ENCODE measurements at regions not wholly inside any gene's neighbourhood (a gene's known extent, or its start where the extent isn't known, plus 50 kb on each side); places are given as distances from the start of the nearest gene placed in this dataset.

DNA sequence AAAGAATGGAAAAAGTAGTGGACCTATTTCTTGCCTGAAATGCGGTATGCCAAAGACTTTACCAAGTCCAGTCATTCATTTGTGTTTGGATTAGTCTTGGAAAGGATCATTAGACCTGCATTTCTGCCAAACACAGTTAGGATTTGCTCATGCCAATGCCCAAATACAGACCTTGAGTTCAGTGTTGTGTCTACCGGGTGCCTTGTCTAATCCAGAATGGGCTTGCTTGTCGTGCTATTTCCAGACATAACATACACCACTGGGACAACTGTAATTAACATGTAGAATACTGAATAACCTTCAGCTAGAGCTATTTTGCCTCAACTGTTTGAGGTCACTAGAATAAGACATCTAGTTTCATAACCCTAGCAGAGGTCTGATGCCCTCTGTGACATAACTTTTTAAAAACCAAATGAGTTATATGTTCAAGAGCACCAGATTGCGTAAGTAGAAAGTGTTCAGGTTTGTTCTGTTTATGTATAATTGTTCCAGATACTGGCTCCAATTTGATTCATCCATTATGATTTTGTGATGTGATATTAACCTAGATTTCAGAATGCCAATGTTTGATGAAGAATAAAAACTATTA, 145.3 kb upstream of the DPH6 start:
- no peak for DNase-seq (ENCODE audit: low spot score)
- H3K23ac ChIP-seq (ENCODE audit: low read depth, low read length, poor library complexity): no peak overlapping the region
- H3K4me3 ChIP-seq (ENCODE audit: low read length in 2 of 2): no peak overlapping the region
- no peaks in the 10 kb centered on the region for H3K27me3 ChIP-seq (ENCODE audit: control insufficient read depth in 3 of 3, insufficient read depth in 3 of 3, low read depth in 1 of 3, low read length in 3 of 3)
- H2BK15ac ChIP-seq (ENCODE audit: low read length): no peak overlapping the region
- H2BK120ac ChIP-seq (ENCODE audit: low read depth, low read length): no peak overlapping the region
- peaks cover 0 to 13% of the 10 kb centered on the region in 2 donors for H3K4me1 ChIP-seq (ENCODE audit: control insufficient read depth in 2 of 2, insufficient read depth in 1 of 2, low read depth in 1 of 2, low read length in 2 of 2)
- no peak overlapping the region for H4K8ac ChIP-seq (ENCODE audit: low read depth, low read length)
- H4K91ac ChIP-seq (ENCODE audit: low read depth, low read length, poor library complexity): no peak overlapping the region
- H3K27ac ChIP-seq (replicated peaks; ENCODE audit: low read length): no peak overlapping the region
- H2BK12ac ChIP-seq (ENCODE audit: low read length): no peak overlapping the region
- H3K18ac ChIP-seq (ENCODE audit: low read length): no peak overlapping the region
- no peaks in the 10 kb centered on the region for H3K79me1 ChIP-seq (ENCODE audit: low read depth, low read length)
- no peak overlapping the region for H2AK5ac ChIP-seq (ENCODE audit: low read depth, low read length)
- H3K9me3 ChIP-seq (replicated peaks in 1 of 2; ENCODE audit: control insufficient read depth in 2 of 2, insufficient read depth in 1 of 2, low read depth in 1 of 2, low read length in 2 of 2): no peaks in the 10 kb centered on the region
- H3K9ac ChIP-seq (ENCODE audit: low read depth, low read length, poor library complexity): no peak overlapping the region
- H3K4ac ChIP-seq (ENCODE audit: low read length): no peak overlapping the region
- no peaks in the 10 kb centered on the region for H3K36me3 ChIP-seq (replicated peaks in 1 of 2; ENCODE audit: control insufficient read depth in 2 of 2, insufficient read depth in 2 of 2, low read length in 2 of 2)
- H3K4me2 ChIP-seq (ENCODE audit: insufficient read depth, low read length, poor library complexity, severe bottlenecking): no peak overlapping the region
- peak overlapping the region; percentile 58 for H2AFZ ChIP-seq (ENCODE audit: low read length)
- WGBS, 2 donors (ENCODE audit: extremely low coverage in 2 of 2, insufficient read length in 2 of 2, insufficient replicate concordance in 1 of 2): no CpG with 5 or more reads among the region's 4 CpGs
- H2BK5ac ChIP-seq (ENCODE audit: low read length): no peak overlapping the region
- H3K14ac ChIP-seq (ENCODE audit: low read length): no peak overlapping the region

DNA sequence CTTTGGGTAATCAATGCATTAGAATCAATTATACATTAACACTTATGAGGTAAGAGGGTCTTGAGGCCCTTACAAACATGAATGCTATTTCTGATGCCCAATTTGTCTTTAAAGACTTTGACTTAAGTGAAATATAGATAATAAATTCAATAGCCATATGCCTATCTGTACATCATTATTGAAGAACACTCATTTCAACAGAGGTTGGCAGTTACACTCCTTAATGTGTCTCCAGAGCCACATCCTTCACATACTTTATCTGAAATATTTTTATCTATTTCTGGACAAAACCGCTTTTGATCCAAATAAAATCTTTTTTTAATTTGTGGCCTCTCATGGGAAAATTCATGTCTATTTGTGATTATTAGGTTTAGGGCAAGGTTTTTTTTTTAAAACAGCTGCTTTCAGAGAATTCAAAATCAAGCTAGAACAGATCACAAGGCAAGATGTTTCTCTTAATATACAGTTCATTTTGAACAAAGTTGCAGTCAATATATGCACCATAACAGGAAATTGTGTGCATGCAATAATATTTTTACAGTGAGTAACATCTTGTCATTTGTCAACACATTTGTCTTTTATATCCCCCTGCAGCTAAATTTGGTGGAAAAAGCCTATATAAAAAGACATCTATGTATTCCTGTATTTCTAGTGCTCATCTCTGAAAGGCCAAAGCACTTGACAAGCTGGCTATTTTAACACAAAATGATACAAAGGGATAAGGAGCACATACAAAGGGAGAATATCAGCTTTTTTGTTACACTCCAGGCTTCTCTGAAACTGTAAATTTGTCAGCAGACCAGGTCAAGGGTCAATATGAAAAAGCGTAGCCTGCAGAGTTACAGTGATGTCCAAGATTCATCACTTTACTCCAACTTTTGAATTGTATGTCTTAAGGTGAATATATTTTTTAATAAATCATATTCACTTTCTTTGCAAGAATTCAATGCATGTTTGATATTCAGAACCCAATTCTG, 146.2 kb upstream of the DPH6 start:
- Histone ChIP-seq H3K9me3 (replicated peaks in 1 of 2; ENCODE audit: control insufficient read depth in 2 of 2, insufficient read depth in 1 of 2, low read depth in 1 of 2, low read length in 2 of 2) (no peaks in the 10 kb centered on the region), H2AFZ (ENCODE audit: low read length) (no peak overlapping the region), H2BK12ac (ENCODE audit: low read length) (no peak overlapping the region), H2BK5ac (ENCODE audit: low read length) (no peak overlapping the region), H3K36me3 (replicated peaks in 1 of 2; ENCODE audit: control insufficient read depth in 2 of 2, insufficient read depth in 2 of 2, low read length in 2 of 2) (no peaks in the 10 kb centered on the region), H3K27me3 (ENCODE audit: control insufficient read depth in 3 of 3, insufficient read depth in 3 of 3, low read depth in 1 of 3, low read length in 3 of 3) (no peaks in the 10 kb centered on the region), H2BK15ac (ENCODE audit: low read length) (no peak overlapping the region), H3K4ac (ENCODE audit: low read length) (no peak overlapping the region), H3K4me3 (ENCODE audit: low read length in 2 of 2) (no peak overlapping the region), H3K79me1 (ENCODE audit: low read depth, low read length) (no peaks in the 10 kb centered on the region), H3K9ac (ENCODE audit: low read depth, low read length, poor library complexity) (no peak overlapping the region), H3K4me1 (ENCODE audit: control insufficient read depth in 2 of 2, insufficient read depth in 1 of 2, low read depth in 1 of 2, low read length in 2 of 2) (peaks cover 0 to 13% of the 10 kb centered on the region in 2 donors), H3K27ac (replicated peaks; ENCODE audit: low read length) (no peak overlapping the region), H2AK5ac (ENCODE audit: low read depth, low read length) (no peak overlapping the region), H2BK120ac (ENCODE audit: low read depth, low read length) (no peak overlapping the region), H4K8ac (ENCODE audit: low read depth, low read length) (no peak overlapping the region), H4K91ac (ENCODE audit: low read depth, low read length, poor library complexity) (no peak overlapping the region), H3K18ac (ENCODE audit: low read length) (no peak overlapping the region), H3K23ac (ENCODE audit: low read depth, low read length, poor library complexity) (no peak overlapping the region), H3K4me2 (ENCODE audit: insufficient read depth, low read length, poor library complexity, severe bottlenecking) (no peak overlapping the region), H3K14ac (ENCODE audit: low read length) (no peak overlapping the region)
- no CpG with 5 or more reads among the region's 2 CpGs for WGBS, 2 donors (ENCODE audit: extremely low coverage in 2 of 2, insufficient read length in 2 of 2, insufficient replicate concordance in 1 of 2)
- DNase-seq (ENCODE audit: low spot score): no peak

DNA sequence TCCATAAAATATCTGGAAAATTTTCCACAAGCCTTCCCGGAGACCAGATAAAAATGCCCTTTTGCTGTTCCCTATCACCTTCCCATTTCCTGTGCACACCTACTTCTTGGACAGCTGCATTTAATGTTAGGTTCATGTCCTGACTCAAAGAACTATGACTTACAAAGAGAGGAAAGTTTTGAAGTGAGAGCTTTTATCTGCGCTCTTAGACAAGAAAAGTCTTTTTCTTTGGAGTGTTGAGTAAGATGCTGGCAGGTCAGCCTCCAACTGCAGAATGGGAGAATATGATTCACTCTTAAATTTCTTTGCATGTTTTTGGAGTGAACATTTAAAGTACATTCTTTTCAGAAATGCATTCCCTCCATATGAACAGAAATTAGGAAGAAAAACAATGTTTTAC, 147.3 kb upstream of the DPH6 start:
- Histone ChIP-seq H3K18ac (ENCODE audit: low read length) (no peak overlapping the region), H3K27ac (replicated peaks; ENCODE audit: low read length) (no peak overlapping the region), H3K4me2 (ENCODE audit: insufficient read depth, low read length, poor library complexity, severe bottlenecking) (no peak overlapping the region), H3K4ac (ENCODE audit: low read length) (no peak overlapping the region), H3K9ac (ENCODE audit: low read depth, low read length, poor library complexity) (no peak overlapping the region), H2BK5ac (ENCODE audit: low read length) (no peak overlapping the region), H4K8ac (ENCODE audit: low read depth, low read length) (no peak overlapping the region), H2BK12ac (ENCODE audit: low read length) (no peak overlapping the region), H2AK5ac (ENCODE audit: low read depth, low read length) (no peak overlapping the region), H2BK15ac (ENCODE audit: low read length) (no peak overlapping the region), H3K23ac (ENCODE audit: low read depth, low read length, poor library complexity) (no peak overlapping the region), H3K27me3 (ENCODE audit: control insufficient read depth in 3 of 3, insufficient read depth in 3 of 3, low read depth in 1 of 3, low read length in 3 of 3) (no peaks in the 10 kb centered on the region), H3K4me3 (ENCODE audit: low read length in 2 of 2) (no peak overlapping the region), H3K14ac (ENCODE audit: low read length) (no peak overlapping the region), H3K9me3 (replicated peaks in 1 of 2; ENCODE audit: control insufficient read depth in 2 of 2, insufficient read depth in 1 of 2, low read depth in 1 of 2, low read length in 2 of 2) (no peaks in the 10 kb centered on the region), H3K4me1 (ENCODE audit: control insufficient read depth in 2 of 2, insufficient read depth in 1 of 2, low read depth in 1 of 2, low read length in 2 of 2) (peaks cover 3 to 14% of the 10 kb centered on the region in 2 donors), H3K79me1 (ENCODE audit: low read depth, low read length) (no peaks in the 10 kb centered on the region), H2BK120ac (ENCODE audit: low read depth, low read length) (no peak overlapping the region), H3K36me3 (replicated peaks in 1 of 2; ENCODE audit: control insufficient read depth in 2 of 2, insufficient read depth in 2 of 2, low read length in 2 of 2) (no peaks in the 10 kb centered on the region), H4K91ac (ENCODE audit: low read depth, low read length, poor library complexity) (no peak overlapping the region), H2AFZ (ENCODE audit: low read length) (no peak overlapping the region)
- no peak for DNase-seq (ENCODE audit: low spot score)
- WGBS, 2 donors (ENCODE audit: extremely low coverage in 2 of 2, insufficient read length in 2 of 2, insufficient replicate concordance in 1 of 2): no CpG with 5 or more reads among the region's 2 CpGs

- DNase-seq (ENCODE audit: low spot score): no peak
Observed at GRCh38 chr15:35693886-35694285, 147.9 kb upstream of the DPH6 start.

More at GRCh38 chr15:35693886-35694285, 147.9 kb upstream of the DPH6 start:
- Histone ChIP-seq H3K9me3 (replicated peaks in 1 of 2; ENCODE audit: control insufficient read depth in 2 of 2, insufficient read depth in 1 of 2, low read depth in 1 of 2, low read length in 2 of 2) (no peaks in the 10 kb centered on the region), H3K4me3 (ENCODE audit: low read length in 2 of 2) (no peak overlapping the region), H2BK15ac (ENCODE audit: low read length) (no peak overlapping the region), H2AFZ (ENCODE audit: low read length) (peak overlapping the region; percentile 78), H3K79me1 (ENCODE audit: low read depth, low read length) (no peaks in the 10 kb centered on the region), H3K27me3 (ENCODE audit: control insufficient read depth in 3 of 3, insufficient read depth in 3 of 3, low read depth in 1 of 3, low read length in 3 of 3) (no peaks in the 10 kb centered on the region), H4K91ac (ENCODE audit: low read depth, low read length, poor library complexity) (no peak overlapping the region), H3K4me2 (ENCODE audit: insufficient read depth, low read length, poor library complexity, severe bottlenecking) (no peak overlapping the region), H4K8ac (ENCODE audit: low read depth, low read length) (no peak overlapping the region), H3K36me3 (replicated peaks in 1 of 2; ENCODE audit: control insufficient read depth in 2 of 2, insufficient read depth in 2 of 2, low read length in 2 of 2) (no peaks in the 10 kb centered on the region), H2BK12ac (ENCODE audit: low read length) (no peak overlapping the region), H3K18ac (ENCODE audit: low read length) (no peak overlapping the region), H3K4ac (ENCODE audit: low read length) (no peak overlapping the region), H3K9ac (ENCODE audit: low read depth, low read length, poor library complexity) (no peak overlapping the region), H3K4me1 (ENCODE audit: control insufficient read depth in 2 of 2, insufficient read depth in 1 of 2, low read depth in 1 of 2, low read length in 2 of 2) (peaks cover 6 to 19% of the 10 kb centered on the region in 2 donors), H2BK120ac (ENCODE audit: low read depth, low read length) (no peak overlapping the region), H3K27ac (replicated peaks; ENCODE audit: low read length) (no peak overlapping the region), H3K23ac (ENCODE audit: low read depth, low read length, poor library complexity) (no peak overlapping the region), H2BK5ac (ENCODE audit: low read length) (no peak overlapping the region), H2AK5ac (ENCODE audit: low read depth, low read length) (no peak overlapping the region), H3K14ac (ENCODE audit: low read length) (no peak overlapping the region)
- WGBS, 2 donors (ENCODE audit: extremely low coverage in 2 of 2, insufficient read length in 2 of 2, insufficient replicate concordance in 1 of 2): no CpG with 5 or more reads among the region's 3 CpGs
